A673 (cell line): ENCODE measurements at regions not wholly inside any gene's neighbourhood (a gene's known extent, or its start where the extent isn't known, plus 50 kb on each side); places are given as distances from the start of the nearest gene placed in this dataset.

Source experiments
- BruUV-seq: library from RNA; stranded (reverse); fragments of 400-500 nt; replicated peaks from 2 replicates; lab custom pipeline; 2021; lab: Mats Ljungman, UMichigan
- CTCF ChIA-PET: fragments of 300-600 bp; sonication (Branson Sonifier 250); formaldehyde crosslinking; loops from one replicate; lab custom pipeline; 2022; ENCODE audit warnings: antibody characterized with exemption; lab: Charles Lee
- POLR2A ChIA-PET: fragments of 300-600 bp; sonication (Branson Sonifier 250); formaldehyde crosslinking; loops from one replicate; lab custom pipeline; 2022; ENCODE audit warnings: antibody characterized with exemption; ENCODE audit not compliant: low non-redundant PET; lab: Charles Lee
- DNase-seq: peaks from one replicate; pipeline ENCODE4 v3.0.0-alpha.2; 2015; ENCODE audit warnings: low spot score
- H3K27ac ChIP-seq: fragments of 200-600 bp; sonication (generic); 2 replicates; pipeline ENCODE4 v1.5.1; 2016; ENCODE audit warnings: mixed run types, low read depth, mild to moderate bottlenecking, mixed read lengths, antibody characterized with exemption, low read length; ENCODE audit not compliant: poor library complexity, severe bottlenecking
- H3K27me3 ChIP-seq: fragments of 200-600 bp; sonication (generic); replicated peaks from 2 replicates; pipeline ENCODE4 v1.6.1; 2017; ENCODE audit warnings: mixed run types, low read depth, mild to moderate bottlenecking, mixed read lengths, antibody characterized with exemption, low read length; ENCODE audit not compliant: insufficient read depth, poor library complexity
- H3K36me3 ChIP-seq: fragments of 200-600 bp; sonication (generic); 2 replicates; pipeline ENCODE4 v1.6.1; 2016; ENCODE audit warnings: mixed run types, mild to moderate bottlenecking, mixed read lengths, antibody characterized with exemption, low read length; ENCODE audit not compliant: insufficient read depth, poor library complexity, severe bottlenecking
- H3K4me1 ChIP-seq: fragments of 200-600 bp; sonication (generic); 2 replicates; pipeline ENCODE4 v1.6.1; 2017; ENCODE audit warnings: mixed run types, mild to moderate bottlenecking, mixed read lengths, antibody characterized with exemption, low read length; ENCODE audit not compliant: insufficient read depth, poor library complexity, severe bottlenecking
- H3K4me3 ChIP-seq: fragments of 200-600 bp; sonication (generic); 2 replicates; pipeline ENCODE4 v1.5.1; 2016; ENCODE audit warnings: low read depth, mixed run types, mild to moderate bottlenecking, mixed read lengths, low read length; ENCODE audit not compliant: poor library complexity, severe bottlenecking
- H3K9me3 ChIP-seq: fragments of 200-600 bp; sonication (generic); 2 replicates; pipeline ENCODE4 v1.6.1; 2016; ENCODE audit warnings: mixed run types, low read depth, mild to moderate bottlenecking, mixed read lengths, antibody characterized with exemption, low read length; ENCODE audit not compliant: poor library complexity, severe bottlenecking
- CTCF ChIP-seq: fragments of 300-800, 200-600 bp; sonication (generic); conservative IDR thresholded peaks from 2 replicates; pipeline ENCODE4 v1.5.1; 2017; ENCODE audit warnings: low read depth, mild to moderate bottlenecking, antibody characterized with exemption, low read length, moderate library complexity, mixed read lengths
- EZH2 ChIP-seq: fragments of 200-600 bp; sonication (generic); IDR thresholded peaks from 2 replicates; pipeline ENCODE4 v1.6.1; 2017; ENCODE audit warnings: borderline replicate concordance, low read depth, mild to moderate bottlenecking, mixed read lengths, antibody characterized with exemption, low read length; ENCODE audit not compliant: poor library complexity, severe bottlenecking
- intact Hi-C: fragments of 100-400 bp; cut with micrococcal nuclease; formaldehyde crosslinking; loops from one replicate; pipeline ENCODE4 v1.10.0; 2022; ENCODE audit not compliant: unreplicated experiment

- POLR2A ChIA-PET: interaction anchor here (0.6 kb wide), 1 partner anchor 12 kb away, joined by 3 read pairs; no protein-coding TSS in a partner anchor
- no peak for TF ChIP-seq EZH2
- TF ChIP-seq CTCF: no peak
Measured at GRCh38 chr14:56964895-56965294, 154.6 kb upstream of the OTX2 start.

GRCh38 chr14:56963381-56963780 lies 153.1 kb upstream of the OTX2 start:
- CTCF ChIA-PET: no interaction called here
- POLR2A ChIA-PET: no interaction called here
- Histone ChIP-seq H3K36me3 (no peaks in the 10 kb centered on the region), H3K27ac (no peak overlapping the region), H3K27me3 (no peaks in the 10 kb centered on the region), H3K4me1 (no peaks in the 10 kb centered on the region), H3K4me3 (no peak overlapping the region), H3K9me3 (no peaks in the 10 kb centered on the region)
- no peak for DNase-seq
- no TSS peak for BruUV-seq
- intact Hi-C loops: no loop called here
- TF ChIP-seq EZH2 (no peak), CTCF (no peak)

More at GRCh38 chr14:56964895-56965294, 154.6 kb upstream of the OTX2 start:
- intact Hi-C loops: no loop called here
- BruUV-seq: no TSS peak
- no peaks in the 10 kb centered on the region for H3K36me3 ChIP-seq
- H3K4me3 ChIP-seq: no peak overlapping the region
- H3K9me3 ChIP-seq: no peaks in the 10 kb centered on the region
- no peak for DNase-seq
- CTCF ChIA-PET: no interaction called here
- no peak overlapping the region for H3K27ac ChIP-seq
- H3K27me3 ChIP-seq: no peaks in the 10 kb centered on the region
- no peaks in the 10 kb centered on the region for H3K4me1 ChIP-seq

- ChIA-PET POLR2A (no interaction called here), CTCF (no interaction called here)
- Histone ChIP-seq H3K4me1 (no peaks in the 10 kb centered on the region), H3K36me3 (no peaks in the 10 kb centered on the region), H3K9me3 (no peaks in the 10 kb centered on the region), H3K27ac (no peak overlapping the region), H3K27me3 (no peaks in the 10 kb centered on the region), H3K4me3 (no peak overlapping the region)
- no peak for DNase-seq
- no TSS peak for BruUV-seq
- intact Hi-C loops: no loop called here
- no peak for TF ChIP-seq EZH2
- no peak for TF ChIP-seq CTCF
Measured at GRCh38 chr14:56962444-56963080, 152.3 kb upstream of the OTX2 start.
